ENCODE measurements at regions not wholly inside any gene's neighbourhood (a gene's known extent, or its start where the extent isn't known, plus 50 kb on each side); places are given as distances from the start of the nearest gene placed in this dataset.

DNA sequence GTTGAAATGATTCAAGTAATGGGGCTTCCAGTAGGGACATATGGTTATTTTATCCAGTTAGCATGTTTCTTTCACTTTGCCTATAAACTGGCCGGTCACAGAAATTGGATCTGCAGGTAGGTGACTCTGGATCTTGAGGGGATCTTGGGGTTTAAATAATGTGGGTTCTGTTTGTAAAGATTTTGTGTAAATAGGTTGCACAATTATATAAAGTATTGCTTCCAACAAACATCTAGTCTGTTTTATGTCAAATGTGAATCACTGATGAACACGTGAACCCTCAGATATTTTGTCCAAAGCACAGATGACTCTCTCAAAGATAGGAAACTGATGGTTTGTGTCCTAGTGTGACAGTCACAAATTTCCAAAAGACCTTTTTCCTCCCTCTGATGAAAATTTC lies 98.4 kb downstream of the ZIC5 start:
- no peak for DNase-seq (ENCODE audit: low read depth in 4 of 6, low spot score in 6 of 6)
- Histone ChIP-seq H3K36me3 (ENCODE audit: control insufficient read depth, insufficient read depth, low read length) (no peaks in the 10 kb centered on the region), H3K27me3 (ENCODE audit: control insufficient read depth, insufficient read depth, low read length) (peaks cover 19% of the 10 kb centered on the region), H3K27ac (ENCODE audit: low read depth, low read length) (no peak overlapping the region), H3K9me3 (ENCODE audit: control insufficient read depth, insufficient read depth, low read length) (no peaks in the 10 kb centered on the region), H3K4me1 (ENCODE audit: control insufficient read depth, insufficient read depth, low read length) (no peaks in the 10 kb centered on the region), H3K4me3 (ENCODE audit: low read depth, low read length) (no peak overlapping the region)
- WGBS (ENCODE audit: insufficient coverage) = no CpG with 5 or more reads among the region's 2 CpGs

DNA sequence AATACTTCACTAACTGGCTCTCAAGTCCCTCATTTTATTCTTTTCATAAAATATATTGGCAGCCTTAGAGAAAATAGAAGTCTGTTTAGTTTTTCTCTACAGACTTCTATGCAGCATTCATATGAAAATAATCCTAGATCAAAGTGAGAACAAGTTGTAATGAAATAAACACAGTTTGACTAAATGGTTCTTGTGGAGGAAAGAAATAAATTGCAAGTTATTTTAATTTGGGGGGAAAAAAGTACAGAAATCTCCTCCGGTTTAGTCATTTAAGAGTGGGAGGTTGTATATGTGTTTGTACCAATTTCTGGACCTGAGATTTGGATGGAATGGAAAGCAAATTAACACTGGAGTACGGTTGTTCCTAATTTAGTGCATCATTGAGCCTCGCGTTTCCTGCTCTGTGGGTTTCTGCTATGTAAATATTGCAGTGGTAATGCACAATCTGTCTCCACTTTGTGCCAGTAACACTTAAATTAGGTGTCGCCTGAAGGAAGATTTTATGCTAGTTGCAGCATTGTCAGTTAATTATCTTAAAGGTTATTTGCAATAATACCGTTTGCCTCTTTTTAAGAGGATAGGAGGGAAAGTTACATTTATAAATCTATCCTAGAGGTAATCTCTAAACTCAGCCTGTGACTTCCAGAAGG lies 100.2 kb downstream of the ZIC5 start:
- no peak overlapping the region for H3K27ac ChIP-seq (ENCODE audit: low read depth, low read length)
- WGBS (ENCODE audit: insufficient coverage) = 54% methylated on average over 4 of the region's 6 CpGs
- peak in 2 of 6 donors; percentile 53 to 89 for DNase-seq (ENCODE audit: low read depth in 4 of 6, low spot score in 6 of 6)

DNA sequence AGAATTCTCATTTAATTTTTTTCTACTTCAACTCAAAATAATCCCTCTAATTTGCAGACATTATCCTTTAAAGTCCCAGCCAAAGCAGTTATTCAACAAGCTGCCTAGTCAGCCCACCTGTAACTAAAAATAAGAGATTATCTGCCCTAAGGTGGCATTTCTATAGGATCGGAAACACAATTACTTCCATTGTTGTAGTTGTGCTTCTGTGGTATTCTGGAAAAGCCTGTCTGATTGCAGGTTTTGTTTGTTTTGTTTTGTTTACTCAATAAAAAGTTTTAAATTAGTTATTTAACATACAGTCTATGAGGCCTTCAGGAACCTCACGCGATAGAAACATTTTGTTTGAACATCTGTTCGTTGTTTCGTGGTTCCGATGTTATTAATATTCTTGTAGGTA lies 101.0 kb downstream of the ZIC5 start:
- no peaks in the 10 kb centered on the region for H3K36me3 ChIP-seq (ENCODE audit: control insufficient read depth, insufficient read depth, low read length)
- peaks cover 27% of the 10 kb centered on the region for H3K27me3 ChIP-seq (ENCODE audit: control insufficient read depth, insufficient read depth, low read length)
- no peak overlapping the region for H3K27ac ChIP-seq (ENCODE audit: low read depth, low read length)
- no peaks in the 10 kb centered on the region for H3K4me1 ChIP-seq (ENCODE audit: control insufficient read depth, insufficient read depth, low read length)
- no peaks in the 10 kb centered on the region for H3K9me3 ChIP-seq (ENCODE audit: control insufficient read depth, insufficient read depth, low read length)
- 100% methylated on average over 3 of the region's 6 CpGs for WGBS (ENCODE audit: insufficient coverage)
- H3K4me3 ChIP-seq (ENCODE audit: low read depth, low read length) = no peak overlapping the region
- no peak for DNase-seq (ENCODE audit: low read depth in 4 of 6, low spot score in 6 of 6)

More for the DNA sequence above, 100.2 kb downstream of the ZIC5 start:
- Histone ChIP-seq H3K4me1 (ENCODE audit: control insufficient read depth, insufficient read depth, low read length) (no peaks in the 10 kb centered on the region), H3K9me3 (ENCODE audit: control insufficient read depth, insufficient read depth, low read length) (no peaks in the 10 kb centered on the region), H3K27me3 (ENCODE audit: control insufficient read depth, insufficient read depth, low read length) (peaks cover 26% of the 10 kb centered on the region), H3K4me3 (ENCODE audit: low read depth, low read length) (no peak overlapping the region), H3K36me3 (ENCODE audit: control insufficient read depth, insufficient read depth, low read length) (no peaks in the 10 kb centered on the region)

DNA sequence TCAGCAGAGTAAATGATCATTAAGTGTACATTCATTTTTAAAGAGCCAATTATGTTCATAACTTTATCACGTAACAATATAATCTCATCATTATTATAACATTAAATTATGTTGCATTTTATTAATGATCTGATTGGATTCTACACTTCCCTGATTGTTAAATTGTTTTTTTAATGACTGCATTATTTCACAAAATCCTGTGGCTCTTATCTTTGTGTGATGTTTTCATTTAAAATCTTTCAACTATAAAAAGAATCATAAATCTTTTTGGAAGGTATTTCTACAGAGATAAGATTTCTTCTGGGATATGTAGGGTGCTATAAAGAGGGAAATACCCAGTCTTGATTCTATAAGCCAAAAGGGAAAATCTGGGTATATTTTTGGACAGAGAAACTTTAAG lies 101.7 kb downstream of the ZIC5 start:
- WGBS (ENCODE audit: insufficient coverage) = no CpG with 5 or more reads among the region's 1 CpG
- H3K27me3 ChIP-seq (ENCODE audit: control insufficient read depth, insufficient read depth, low read length) = peaks cover 30% of the 10 kb centered on the region
- DNase-seq (ENCODE audit: low read depth in 4 of 6, low spot score in 6 of 6) = no peak

DNA sequence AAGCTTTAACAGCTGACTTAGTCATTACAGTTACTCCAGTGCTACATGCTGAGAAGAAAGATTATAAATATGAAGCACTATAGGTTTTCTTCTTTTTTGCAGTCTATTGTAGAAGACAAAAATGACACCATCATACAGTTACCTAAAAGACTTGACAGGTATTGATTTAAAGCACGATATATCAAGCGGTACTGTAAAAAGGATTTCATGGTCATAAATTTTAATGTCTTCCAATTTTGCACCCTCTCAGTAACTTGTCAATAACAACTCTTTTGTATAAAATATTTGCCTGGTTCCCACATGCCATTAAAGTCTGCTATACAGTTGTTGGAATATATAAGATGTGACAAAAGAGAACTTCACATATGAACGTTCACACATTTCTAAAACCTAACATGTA lies 102.8 kb downstream of the ZIC5 start:
- H3K27ac ChIP-seq (ENCODE audit: low read depth, low read length) = no peak overlapping the region
- H3K36me3 ChIP-seq (ENCODE audit: control insufficient read depth, insufficient read depth, low read length) = no peaks in the 10 kb centered on the region
- no peaks in the 10 kb centered on the region for H3K9me3 ChIP-seq (ENCODE audit: control insufficient read depth, insufficient read depth, low read length)
- WGBS (ENCODE audit: insufficient coverage) = no CpG with 5 or more reads among the region's 3 CpGs
- peaks cover 31% of the 10 kb centered on the region for H3K27me3 ChIP-seq (ENCODE audit: control insufficient read depth, insufficient read depth, low read length)
- no peaks in the 10 kb centered on the region for H3K4me1 ChIP-seq (ENCODE audit: control insufficient read depth, insufficient read depth, low read length)
- H3K4me3 ChIP-seq (ENCODE audit: low read depth, low read length) = no peak overlapping the region
- no peak for DNase-seq (ENCODE audit: low read depth in 4 of 6, low spot score in 6 of 6)

More for the DNA sequence above, 101.7 kb downstream of the ZIC5 start:
- H3K4me1 ChIP-seq (ENCODE audit: control insufficient read depth, insufficient read depth, low read length) = no peaks in the 10 kb centered on the region
- no peaks in the 10 kb centered on the region for H3K9me3 ChIP-seq (ENCODE audit: control insufficient read depth, insufficient read depth, low read length)
- H3K4me3 ChIP-seq (ENCODE audit: low read depth, low read length) = no peak overlapping the region
- no peaks in the 10 kb centered on the region for H3K36me3 ChIP-seq (ENCODE audit: control insufficient read depth, insufficient read depth, low read length)
- H3K27ac ChIP-seq (ENCODE audit: low read depth, low read length) = no peak overlapping the region

DNA sequence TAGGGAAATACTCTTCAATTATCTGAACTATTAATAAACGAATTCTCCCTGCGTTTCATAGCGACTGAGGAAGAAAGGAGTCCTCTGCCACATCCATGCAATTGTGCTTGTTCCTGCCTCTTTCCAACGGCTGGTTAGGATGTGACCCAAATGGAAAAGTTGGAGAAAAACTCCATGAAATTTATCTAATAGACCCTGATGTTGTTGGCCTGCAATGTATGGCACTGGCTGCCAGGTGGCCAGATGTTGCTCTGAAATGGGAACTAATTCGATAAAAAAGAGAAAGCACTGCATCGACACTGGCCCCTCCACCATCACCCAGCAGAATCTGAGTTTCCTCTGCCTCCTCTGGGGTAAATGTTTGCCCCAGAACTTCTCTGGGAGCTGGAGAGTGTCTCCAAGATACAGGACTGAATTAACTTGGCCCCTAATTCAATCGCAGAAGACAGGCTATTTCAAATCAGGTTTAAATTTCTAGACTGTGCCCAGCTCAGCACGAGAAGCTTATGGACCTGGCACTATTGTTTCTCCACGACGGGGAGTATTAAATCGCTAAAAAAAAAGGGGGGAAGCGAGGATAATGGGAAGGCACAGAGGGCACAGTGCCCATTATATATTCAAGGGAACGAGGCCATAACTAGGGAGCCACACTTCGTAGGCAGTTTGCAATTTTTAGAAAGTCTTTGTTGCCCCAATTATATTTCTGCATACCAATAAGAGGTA lies 103.9 kb downstream of the ZIC5 start:
- no peak overlapping the region for H3K27ac ChIP-seq (ENCODE audit: low read depth, low read length)
- 42% methylated on average over 6 of the region's 14 CpGs for WGBS (ENCODE audit: insufficient coverage)
- peak in 1 of 6 donors; percentile 62 for DNase-seq (ENCODE audit: low read depth in 4 of 6, low spot score in 6 of 6)

DNA sequence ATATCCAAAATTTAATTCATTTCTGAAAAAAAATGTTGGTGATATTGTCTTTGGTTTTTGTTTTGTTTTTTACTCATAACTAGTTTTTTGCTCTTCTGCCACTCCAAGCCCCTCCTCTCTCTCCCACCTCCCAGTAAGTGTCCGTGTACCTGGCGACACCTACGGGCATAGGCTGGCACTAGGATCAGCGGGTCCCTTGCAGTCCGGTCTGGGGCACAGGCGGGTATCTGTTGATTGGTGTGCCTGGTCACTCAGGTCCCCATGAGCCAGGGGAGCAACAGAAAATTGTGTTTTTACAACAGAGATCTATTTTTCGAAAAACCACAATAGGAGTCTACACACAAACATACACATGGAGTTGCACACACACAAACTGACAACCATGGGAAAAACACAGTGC lies 104.8 kb downstream of the ZIC5 start:
- Histone ChIP-seq H3K9me3 (ENCODE audit: control insufficient read depth, insufficient read depth, low read length) (no peaks in the 10 kb centered on the region), H3K36me3 (ENCODE audit: control insufficient read depth, insufficient read depth, low read length) (no peaks in the 10 kb centered on the region), H3K4me3 (ENCODE audit: low read depth, low read length) (no peak overlapping the region), H3K4me1 (ENCODE audit: control insufficient read depth, insufficient read depth, low read length) (no peaks in the 10 kb centered on the region), H3K27me3 (ENCODE audit: control insufficient read depth, insufficient read depth, low read length) (peaks cover 31% of the 10 kb centered on the region), H3K27ac (ENCODE audit: low read depth, low read length) (no peak overlapping the region)
- no peak for DNase-seq (ENCODE audit: low read depth in 4 of 6, low spot score in 6 of 6)
- 93% methylated on average over 5 of the region's 7 CpGs for WGBS (ENCODE audit: insufficient coverage)

More for the DNA sequence above, 103.9 kb downstream of the ZIC5 start:
- Histone ChIP-seq H3K4me3 (ENCODE audit: low read depth, low read length) (no peak overlapping the region), H3K4me1 (ENCODE audit: control insufficient read depth, insufficient read depth, low read length) (no peaks in the 10 kb centered on the region), H3K27me3 (ENCODE audit: control insufficient read depth, insufficient read depth, low read length) (peaks cover 34% of the 10 kb centered on the region), H3K36me3 (ENCODE audit: control insufficient read depth, insufficient read depth, low read length) (no peaks in the 10 kb centered on the region), H3K9me3 (ENCODE audit: control insufficient read depth, insufficient read depth, low read length) (no peaks in the 10 kb centered on the region)

DNA sequence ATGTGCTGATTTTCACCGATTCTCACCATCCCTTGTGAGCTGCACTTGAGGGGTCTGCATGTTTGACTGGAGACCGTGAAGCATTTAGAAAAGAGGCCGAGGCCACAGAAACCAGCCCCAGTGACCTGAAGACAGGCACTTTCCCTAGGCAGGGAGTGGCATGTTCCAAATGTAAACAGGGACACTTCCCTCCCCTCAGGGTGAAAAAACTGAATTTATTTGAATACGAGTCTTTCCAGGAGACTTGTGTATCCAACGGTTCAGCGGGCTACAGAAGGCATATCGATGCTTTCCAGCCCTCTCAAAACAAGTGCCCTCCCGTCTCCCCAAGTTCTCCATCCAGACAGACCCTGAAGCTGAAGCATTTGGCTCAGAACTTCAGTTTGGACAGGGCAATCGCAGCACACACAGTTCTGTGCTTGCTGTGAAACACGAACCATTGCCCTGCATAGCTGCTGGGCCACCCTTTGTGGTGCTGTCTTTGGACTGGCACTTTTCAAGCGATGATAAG lies 106.1 kb downstream of the ZIC5 start:
- 89% methylated on average over 10 of the region's 11 CpGs for WGBS (ENCODE audit: insufficient coverage)
- no peaks in the 10 kb centered on the region for H3K36me3 ChIP-seq (ENCODE audit: control insufficient read depth, insufficient read depth, low read length)

DNA sequence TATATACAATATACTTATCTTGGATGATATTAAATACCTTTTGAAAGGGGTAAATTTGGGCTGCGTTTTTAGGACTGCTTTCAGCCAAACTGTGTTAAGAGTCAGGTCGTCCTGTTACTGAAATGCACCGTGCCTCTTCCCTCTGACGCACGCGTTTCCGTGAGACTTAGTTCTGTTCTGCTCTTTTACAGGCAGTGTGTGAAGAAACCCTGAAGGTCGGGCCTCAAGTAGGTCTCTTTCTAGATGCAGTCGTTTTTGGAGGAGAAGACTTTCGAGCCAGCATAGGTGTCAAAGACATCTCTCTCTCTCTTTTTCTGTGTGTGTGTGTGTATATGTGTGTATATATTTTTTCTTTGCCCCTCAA lies 107.0 kb downstream of the ZIC5 start:
- 71% methylated on average over 7 of the region's 10 CpGs for WGBS (ENCODE audit: insufficient coverage)
- peaks cover 26% of the 10 kb centered on the region for H3K27me3 ChIP-seq (ENCODE audit: control insufficient read depth, insufficient read depth, low read length)
- H3K4me1 ChIP-seq (ENCODE audit: control insufficient read depth, insufficient read depth, low read length) = no peaks in the 10 kb centered on the region
- H3K27ac ChIP-seq (ENCODE audit: low read depth, low read length) = no peak overlapping the region
- H3K36me3 ChIP-seq (ENCODE audit: control insufficient read depth, insufficient read depth, low read length) = no peaks in the 10 kb centered on the region
- no peak for DNase-seq (ENCODE audit: low read depth in 4 of 6, low spot score in 6 of 6)
- no peaks in the 10 kb centered on the region for H3K9me3 ChIP-seq (ENCODE audit: control insufficient read depth, insufficient read depth, low read length)
- H3K4me3 ChIP-seq (ENCODE audit: low read depth, low read length) = no peak overlapping the region

More for the DNA sequence above, 106.1 kb downstream of the ZIC5 start:
- H3K27me3 ChIP-seq (ENCODE audit: control insufficient read depth, insufficient read depth, low read length) = peaks cover 27% of the 10 kb centered on the region
- H3K4me1 ChIP-seq (ENCODE audit: control insufficient read depth, insufficient read depth, low read length) = no peaks in the 10 kb centered on the region
- no peaks in the 10 kb centered on the region for H3K9me3 ChIP-seq (ENCODE audit: control insufficient read depth, insufficient read depth, low read length)
- no peak overlapping the region for H3K27ac ChIP-seq (ENCODE audit: low read depth, low read length)
- DNase-seq (ENCODE audit: low read depth in 4 of 6, low spot score in 6 of 6) = no peak
- H3K4me3 ChIP-seq (ENCODE audit: low read depth, low read length) = no peak overlapping the region

Data from spinal cord (tissue), 9 donors.